ENCODE measurements at regions not wholly inside any gene's neighbourhood (a gene's known extent, or its start where the extent isn't known, plus 50 kb on each side); places are given as distances from the start of the nearest gene placed in this dataset.
A peak's percentile ranks its signal among the peaks of the same experiment; 100 is the strongest.

- no peak for DNase-seq
These were observed 636.0 kb downstream of the TBC1D22A start for GRCh38 chr22:47398491-47398890.

GRCh38 chr22:47397673-47398072 is 635.2 kb downstream of the TBC1D22A start:
- no peak for DNase-seq

- DNase-seq, result no peak
These were observed 634.1 kb downstream of the TBC1D22A start for GRCh38 chr22:47396515-47396914.

- no peak for DNase-seq
These were observed 633.7 kb downstream of the TBC1D22A start for GRCh38 chr22:47396105-47396504.

GRCh38 chr22:47395481-47395880 is 633.0 kb downstream of the TBC1D22A start:
- peak; percentile 74 for DNase-seq

GRCh38 chr22:47394504-47395440 is 632.3 kb downstream of the TBC1D22A start:
- no peak for DNase-seq

- DNase-seq, result no peak
These were observed 630.7 kb downstream of the TBC1D22A start for GRCh38 chr22:47393191-47393590.

- no peak for DNase-seq
These were observed 630.3 kb downstream of the TBC1D22A start for GRCh38 chr22:47392729-47393128.

- no peak for DNase-seq
These were observed 629.6 kb downstream of the TBC1D22A start for GRCh38 chr22:47392054-47392347.

- no peak for DNase-seq
These were observed 629.0 kb downstream of the TBC1D22A start for GRCh38 chr22:47391169-47392053.

GRCh38 chr22:47390026-47390970 is 627.8 kb downstream of the TBC1D22A start:
- DNase-seq, result no peak

GRCh38 chr22:47389201-47389600 is 626.8 kb downstream of the TBC1D22A start:
- DNase-seq, result no peak

GRCh38 chr22:47388778-47389177 is 626.3 kb downstream of the TBC1D22A start:
- DNase-seq, result no peak

GRCh38 chr22:47388331-47388730 is 625.9 kb downstream of the TBC1D22A start:
- no peak for DNase-seq

GRCh38 chr22:47386812-47387510 is 624.5 kb downstream of the TBC1D22A start:
- DNase-seq, result no peak

- no peak for DNase-seq
These were observed 622.5 kb downstream of the TBC1D22A start for GRCh38 chr22:47384977-47385376.

- DNase-seq, result no peak
These were observed 619.9 kb downstream of the TBC1D22A start for GRCh38 chr22:47382164-47382890.

- DNase-seq, result no peak
These were observed 618.8 kb downstream of the TBC1D22A start for GRCh38 chr22:47381240-47381639.

GRCh38 chr22:47380692-47381091 is 618.2 kb downstream of the TBC1D22A start:
- DNase-seq, result no peak

GRCh38 chr22:47379037-47379436 is 616.6 kb downstream of the TBC1D22A start:
- DNase-seq, result no peak

GRCh38 chr22:47377926-47378560 is 615.6 kb downstream of the TBC1D22A start:
- DNase-seq, result no peak
